IMR-90 (cell line): ENCODE measurements at regions not wholly inside any gene's neighbourhood (a gene's known extent, or its start where the extent isn't known, plus 50 kb on each side); places are given as distances from the start of the nearest gene placed in this dataset.

Experiments
- ATAC-seq: fragments of 200-7000 bp; cut with Tn5 transposase; 2 replicates; pipeline ENCODE4 v1.9.1; 2020; ENCODE audit warnings: low read depth, mild to moderate bottlenecking, moderate library complexity
- BruUV-seq: library from RNA; stranded (reverse); fragments of 400-500 nt; replicated peaks from 2 replicates; lab custom pipeline; 2021; lab: Mats Ljungman, UMichigan
- CTCF ChIA-PET: fragments of 300-600 bp; formaldehyde crosslinking; extraction: SDS; loops from one replicate; lab custom pipeline; 2021; ENCODE audit warnings: antibody characterized with exemption; lab: Yijun Ruan, JAX
- POLR2A ChIA-PET: fragments of 300-600 bp; sonication (Branson Sonifier 250); formaldehyde crosslinking; loops from one replicate; lab custom pipeline; 2022; ENCODE audit warnings: antibody characterized with exemption; ENCODE audit not compliant: unreplicated experiment; lab: Charles Lee
- DNase-seq: peaks from one replicate; pipeline ENCODE4 v3.0.0; 2013
- H2AFZ ChIP-seq: replicated peaks from 2 replicates; pipeline ENCODE3; 2013; ENCODE audit warnings: low read length, mild to moderate bottlenecking; ENCODE audit not compliant: poor library complexity
- H2AK5ac ChIP-seq: 2 replicates; pipeline ENCODE4 v1.6.1; 2013; ENCODE audit warnings: low read depth, low read length, inconsistent platforms
- H2AK9ac ChIP-seq: replicated peaks from 2 replicates; pipeline ENCODE3; 2013; ENCODE audit warnings: mild to moderate bottlenecking, low read depth, low read length, moderate library complexity; ENCODE audit not compliant: poor library complexity
- H2BK120ac ChIP-seq: 2 replicates; pipeline ENCODE4 v1.6.1; 2013; ENCODE audit warnings: low read depth, low read length, inconsistent platforms
- H2BK15ac ChIP-seq: 3 replicates; pipeline ENCODE4 v1.6.1; 2013; ENCODE audit warnings: low read depth, low read length, inconsistent platforms
- H2BK20ac ChIP-seq: 2 replicates; pipeline ENCODE4 v1.6.1; 2013; ENCODE audit warnings: low read depth, mild to moderate bottlenecking, inconsistent platforms, low read length, moderate library complexity
- H2BK5ac ChIP-seq: 2 replicates; pipeline ENCODE4 v1.6.1; 2013; ENCODE audit warnings: mild to moderate bottlenecking, low read depth, low read length, inconsistent platforms; ENCODE audit not compliant: poor library complexity, severe bottlenecking
- H3K14ac ChIP-seq: replicated peaks from 2 replicates; pipeline ENCODE4 v1.6.1; 2013; ENCODE audit warnings: low read depth, low read length, inconsistent platforms
- H3K18ac ChIP-seq: 2 replicates; pipeline ENCODE4 v1.6.1; 2013; ENCODE audit warnings: low read depth, low read length, control low read depth
- H3K23ac ChIP-seq: 2 replicates; pipeline ENCODE4 v1.6.1; 2013; ENCODE audit warnings: low read depth, low read length, inconsistent platforms
- H3K27ac ChIP-seq: 2 replicates; pipeline ENCODE4 v1.5.1; 2013; ENCODE audit warnings: mild to moderate bottlenecking, control low read depth, low read length; ENCODE audit not compliant: insufficient read depth
- H3K27me3 ChIP-seq: 2 replicates; pipeline ENCODE4 v1.6.1; 2013; ENCODE audit warnings: low read length; ENCODE audit not compliant: control insufficient read depth, insufficient read depth
- H3K36me3 ChIP-seq: 2 replicates; pipeline ENCODE4 v1.6.1; 2013; ENCODE audit warnings: low read length, mixed read lengths; ENCODE audit not compliant: control insufficient read depth, insufficient read depth
- H3K4ac ChIP-seq: 2 replicates; pipeline ENCODE4 v1.6.1; 2013; ENCODE audit warnings: low read depth, low read length, inconsistent platforms
- H3K4me1 ChIP-seq: 2 replicates; pipeline ENCODE4 v1.6.1; 2013; ENCODE audit warnings: low read length, mixed read lengths; ENCODE audit not compliant: control insufficient read depth, insufficient read depth
- H3K4me2 ChIP-seq: 2 replicates; pipeline ENCODE4 v1.6.1; 2013; ENCODE audit warnings: low read depth, mild to moderate bottlenecking, control low read depth, low read length, moderate library complexity
- H3K4me3 ChIP-seq: 2 replicates; pipeline ENCODE4 v1.5.1; 2013; ENCODE audit warnings: low read depth, mild to moderate bottlenecking, control low read depth, low read length, moderate library complexity; ENCODE audit not compliant: insufficient read depth
- H3K56ac ChIP-seq: 2 replicates; pipeline ENCODE4 v1.6.1; 2013; ENCODE audit warnings: low read length, inconsistent platforms; ENCODE audit not compliant: insufficient read depth; ENCODE audit errors: extremely low read depth
- H3K79me1 ChIP-seq, 2 experiments: 2 replicates each; pipeline ENCODE4 v1.6.1; 2013; ENCODE audit warnings: low read length in 2 of 2, inconsistent platforms in 1 of 2, low read depth in 1 of 2
- H3K9ac ChIP-seq: 2 replicates; pipeline ENCODE4 v1.6.1; 2013; ENCODE audit warnings: low read depth, low read length, control low read depth
- H3K9me1 ChIP-seq: 2 replicates; pipeline ENCODE4 v1.6.1; 2013; ENCODE audit warnings: low read length, inconsistent platforms; ENCODE audit not compliant: insufficient read depth
- H3K9me3 ChIP-seq: 2 replicates; pipeline ENCODE4 v1.6.1; 2013; ENCODE audit warnings: low read length; ENCODE audit not compliant: control insufficient read depth, insufficient read depth
- H4K20me1 ChIP-seq: 2 replicates; pipeline ENCODE4 v1.6.1; 2013; ENCODE audit warnings: low read length, inconsistent platforms; ENCODE audit not compliant: insufficient read depth
- H4K5ac ChIP-seq: 2 replicates; pipeline ENCODE4 v1.6.1; 2013; ENCODE audit warnings: mild to moderate bottlenecking, low read depth, low read length, control low read depth
- H4K8ac ChIP-seq, 2 experiments: 2 replicates each; pipeline ENCODE4 v1.6.1; 2013; ENCODE audit warnings: low read depth in 2 of 2, low read length in 2 of 2, control low read depth in 1 of 2, inconsistent platforms in 1 of 2
- H4K91ac ChIP-seq: 2 replicates; pipeline ENCODE4 v1.6.1; 2013; ENCODE audit warnings: low read depth, low read length, inconsistent platforms; ENCODE audit not compliant: insufficient read depth
- FOS ChIP-seq: fragments of 150-350 bp; IDR thresholded peaks from 2 replicates; pipeline ENCODE4 v1.6.1; 2016; ENCODE audit warnings: low read depth, low read length
- MAFK ChIP-seq: IDR thresholded peaks from 2 replicates; pipeline ENCODE4 v1.6.1; 2012; ENCODE audit warnings: low read depth, low read length, improper control_type of control experiment
- MXI1 ChIP-seq: IDR thresholded peaks from 2 replicates; pipeline ENCODE4 v1.6.1; 2012; ENCODE audit warnings: low read depth, mild to moderate bottlenecking, low read length, moderate library complexity, borderline replicate concordance
- NFE2L2 ChIP-seq: fragments of 150-350 bp; IDR thresholded peaks from 2 replicates; pipeline ENCODE4 v1.6.1; 2016; ENCODE audit warnings: low read depth, mild to moderate bottlenecking, low read length
- RCOR1 ChIP-seq: IDR thresholded peaks from 2 replicates; pipeline ENCODE4 v1.6.1; 2012; ENCODE audit warnings: mild to moderate bottlenecking, low read length, improper control_type of control experiment; ENCODE audit not compliant: insufficient replicate concordance
- WGBS, 2 experiments: methylation state at CpG; one replicate each; pipeline versions ENCODE4 v1.1.5 to v1.1.7; 2013; ENCODE audit warnings: missing lambda C conversion rate in 2 of 2; ENCODE audit not compliant: insufficient read length in 1 of 2; ENCODE audit errors: extremely low coverage in 2 of 2; 5-methylcytosine and 5-hydroxymethylcytosine counted together
- dilution Hi-C: fragments of 300-500 bp; cut with HindIII; formaldehyde crosslinking; loops from one replicate; pipeline ENCODE4 v1.14.3; 2018; ENCODE audit warnings: low sequenced_read_pairs; ENCODE audit not compliant: unreplicated experiment
- in situ Hi-C: fragments of 300-500 bp; cut with MboI; formaldehyde crosslinking; loops from 3 replicates; pipeline ENCODE4 v1.14.3; 2019; ENCODE audit warnings: low sequenced_read_pairs, inconsistent platforms, mixed read lengths
- intact Hi-C: fragments of 100-400 bp; cut with micrococcal nuclease; formaldehyde crosslinking; loops from 2 replicates; pipeline ENCODE4 v1.10.0; 2022
- TF ChIP-seq, protein P1 (sequence below): fragments of 150-350 bp; IDR thresholded peaks from 2 replicates; pipeline ENCODE4 v1.6.1; 2016; ENCODE audit warnings: low read depth, mild to moderate bottlenecking, low read length, moderate library complexity, borderline replicate concordance
- TF ChIP-seq, protein P2 (sequence below): conservative IDR thresholded peaks from 2 replicates; pipeline ENCODE4 v1.5.1; 2012; ENCODE audit warnings: mild to moderate bottlenecking, low read depth, low read length, improper control_type of control experiment

DNA sequence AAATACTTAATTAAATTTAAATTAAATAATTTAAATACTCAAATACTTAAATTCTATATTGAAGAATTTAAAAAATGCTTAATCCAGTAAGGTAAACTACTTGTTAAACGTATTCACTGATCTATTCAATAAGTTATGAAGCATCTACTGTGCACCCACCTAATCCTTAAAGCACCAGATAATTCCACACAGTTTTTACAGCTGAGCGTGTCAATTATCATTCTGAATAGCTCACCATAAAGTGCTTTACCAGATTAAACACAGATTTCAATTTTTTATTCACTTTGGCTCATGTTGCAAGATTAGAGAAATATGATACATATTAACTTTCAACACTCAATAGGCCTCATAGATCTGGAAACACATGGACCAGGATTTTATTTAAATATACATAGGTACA lies 79.2 kb upstream of the DDIT4L start:
- TF ChIP-seq MAFK: no peak
- no peak for TF ChIP-seq MXI1
- TF ChIP-seq NFE2L2: no peak
- TF ChIP-seq, protein P1, sequence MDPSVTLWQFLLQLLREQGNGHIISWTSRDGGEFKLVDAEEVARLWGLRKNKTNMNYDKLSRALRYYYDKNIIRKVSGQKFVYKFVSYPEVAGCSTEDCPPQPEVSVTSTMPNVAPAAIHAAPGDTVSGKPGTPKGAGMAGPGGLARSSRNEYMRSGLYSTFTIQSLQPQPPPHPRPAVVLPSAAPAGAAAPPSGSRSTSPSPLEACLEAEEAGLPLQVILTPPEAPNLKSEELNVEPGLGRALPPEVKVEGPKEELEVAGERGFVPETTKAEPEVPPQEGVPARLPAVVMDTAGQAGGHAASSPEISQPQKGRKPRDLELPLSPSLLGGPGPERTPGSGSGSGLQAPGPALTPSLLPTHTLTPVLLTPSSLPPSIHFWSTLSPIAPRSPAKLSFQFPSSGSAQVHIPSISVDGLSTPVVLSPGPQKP: no peak
- TF ChIP-seq FOS: no peak
- TF ChIP-seq, protein P2, sequence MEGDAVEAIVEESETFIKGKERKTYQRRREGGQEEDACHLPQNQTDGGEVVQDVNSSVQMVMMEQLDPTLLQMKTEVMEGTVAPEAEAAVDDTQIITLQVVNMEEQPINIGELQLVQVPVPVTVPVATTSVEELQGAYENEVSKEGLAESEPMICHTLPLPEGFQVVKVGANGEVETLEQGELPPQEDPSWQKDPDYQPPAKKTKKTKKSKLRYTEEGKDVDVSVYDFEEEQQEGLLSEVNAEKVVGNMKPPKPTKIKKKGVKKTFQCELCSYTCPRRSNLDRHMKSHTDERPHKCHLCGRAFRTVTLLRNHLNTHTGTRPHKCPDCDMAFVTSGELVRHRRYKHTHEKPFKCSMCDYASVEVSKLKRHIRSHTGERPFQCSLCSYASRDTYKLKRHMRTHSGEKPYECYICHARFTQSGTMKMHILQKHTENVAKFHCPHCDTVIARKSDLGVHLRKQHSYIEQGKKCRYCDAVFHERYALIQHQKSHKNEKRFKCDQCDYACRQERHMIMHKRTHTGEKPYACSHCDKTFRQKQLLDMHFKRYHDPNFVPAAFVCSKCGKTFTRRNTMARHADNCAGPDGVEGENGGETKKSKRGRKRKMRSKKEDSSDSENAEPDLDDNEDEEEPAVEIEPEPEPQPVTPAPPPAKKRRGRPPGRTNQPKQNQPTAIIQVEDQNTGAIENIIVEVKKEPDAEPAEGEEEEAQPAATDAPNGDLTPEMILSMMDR: no peak
- no peak for TF ChIP-seq RCOR1
- intact Hi-C loops: no loop called here
- in situ Hi-C loops: no loop called here
- H3K79me1 ChIP-seq: no peaks in the 10 kb centered on the region
- H3K18ac ChIP-seq: no peak overlapping the region
- no peak overlapping the region for H3K56ac ChIP-seq
- dilution Hi-C loops: no loop called here
- no peak overlapping the region for H3K14ac ChIP-seq
- POLR2A ChIA-PET: no interaction called here
- no peak overlapping the region for H2AK9ac ChIP-seq
- no peak overlapping the region for H3K4me2 ChIP-seq
- 80% methylated on average over 1 of the region's 2 CpGs; no CpG with 5 or more reads in 1 of the 2 experiments for WGBS, 2 experiments
- H3K36me3 ChIP-seq: no peaks in the 10 kb centered on the region
- no peaks in the 10 kb centered on the region for H3K9me1 ChIP-seq
- H2AK5ac ChIP-seq: no peak overlapping the region
- H4K8ac ChIP-seq: no peak overlapping the region
- DNase-seq (no peak), ATAC-seq (no peak)
- BruUV-seq: no TSS peak
- no peak overlapping the region for H4K5ac ChIP-seq
- H2BK15ac ChIP-seq: no peak overlapping the region
- no peaks in the 10 kb centered on the region for H4K20me1 ChIP-seq
- H2BK20ac ChIP-seq: no peak overlapping the region
- H3K4ac ChIP-seq: no peak overlapping the region
- CTCF ChIA-PET: interaction anchor here (0.6 kb wide), 1 partner anchor 16 kb away, joined by 3 read pairs; no protein-coding TSS in a partner anchor
- no peak overlapping the region for H3K27ac ChIP-seq
- no peaks in the 10 kb centered on the region for H3K27me3 ChIP-seq
- no peak overlapping the region for H3K23ac ChIP-seq
- no peak overlapping the region for H2BK120ac ChIP-seq
- H3K4me1 ChIP-seq: no peaks in the 10 kb centered on the region
- no peak overlapping the region for H3K9ac ChIP-seq
- H3K4me3 ChIP-seq: no peak overlapping the region
- peaks cover 2% of the 10 kb centered on the region; the same call in 1 of the 2 replicates for H3K9me3 ChIP-seq
- no peak overlapping the region for H2BK5ac ChIP-seq
- no peak overlapping the region for H4K91ac ChIP-seq
- no peak overlapping the region for H2AFZ ChIP-seq
